Stimulated activated naive B cell treated with anti-CD40 and anti-IgM and Interleukin-4, amounts not matched to agents 10 μg/mL and 1 μg/mL and 100 μg/mL, for 72 hours (primary cell): ENCODE measurements at regions not wholly inside any gene's neighbourhood (a gene's known extent, or its start where the extent isn't known, plus 50 kb on each side); places are given as distances from the start of the nearest gene placed in this dataset.

Experiments
- ATAC-seq, 2 donors: fragments of 150-1000 bp; cut with Tn5 transposase; replicated peaks; 2 replicates each; pipeline ENCODE4 v1.10.0; 2021; ENCODE audit warnings: moderate library complexity in 1 of 2
- DNase-seq: peaks from one replicate; pipeline ENCODE4 v3.0.0; 2021
- H3K27ac Mint-ChIP-seq: one replicate; pipeline ENCODE4 v1.8.0; 2022; ENCODE audit warnings: mild to moderate bottlenecking, mixed read lengths
- H3K27me3 Mint-ChIP-seq, 2 donors: one replicate each; pipeline ENCODE4 v1.8.0; 2022; ENCODE audit warnings: mixed read lengths in 2 of 2
- H3K36me3 Mint-ChIP-seq, 2 donors: one replicate each; pipeline ENCODE4 v1.8.0; 2022; ENCODE audit warnings: mixed read lengths in 2 of 2, mild to moderate bottlenecking in 1 of 2
- H3K4me1 Mint-ChIP-seq, 2 donors: one replicate each; pipeline ENCODE4 v1.8.0; 2022; ENCODE audit warnings: mixed read lengths in 2 of 2, mild to moderate bottlenecking in 1 of 2
- H3K4me3 Mint-ChIP-seq, 2 donors: one replicate each; pipeline ENCODE4 v1.8.0; 2022; ENCODE audit warnings: mild to moderate bottlenecking in 2 of 2, mixed read lengths in 2 of 2, moderate library complexity in 1 of 2
- H3K9me3 Mint-ChIP-seq, 2 donors: one replicate each; pipeline ENCODE4 v1.8.0; 2022; ENCODE audit warnings: mixed read lengths in 2 of 2, mild to moderate bottlenecking in 1 of 2

GRCh38 chr7:85528581-85528980 is 341.7 kb upstream of the SEMA3D start:
- H3K9me3 Mint-ChIP-seq, result no peaks in the 10 kb centered on the region
- no peak overlapping the region for H3K4me3 Mint-ChIP-seq
- H3K27me3 Mint-ChIP-seq, result no peaks in the 10 kb centered on the region
- no peak for ATAC-seq
- no peaks in the 10 kb centered on the region for H3K4me1 Mint-ChIP-seq
- no peak for DNase-seq
- no peak overlapping the region for H3K27ac Mint-ChIP-seq
- no peaks in the 10 kb centered on the region for H3K36me3 Mint-ChIP-seq

GRCh38 chr7:85525676-85526075 is 338.8 kb upstream of the SEMA3D start:
- H3K4me3 Mint-ChIP-seq, result no peak overlapping the region
- no peaks in the 10 kb centered on the region for H3K4me1 Mint-ChIP-seq
- no peak overlapping the region for H3K27ac Mint-ChIP-seq
- ATAC-seq (no peak), DNase-seq (no peak)
- H3K9me3 Mint-ChIP-seq, result no peaks in the 10 kb centered on the region
- H3K36me3 Mint-ChIP-seq, result no peaks in the 10 kb centered on the region
- no peaks in the 10 kb centered on the region for H3K27me3 Mint-ChIP-seq

- no peak overlapping the region for H3K4me3 Mint-ChIP-seq
- H3K4me1 Mint-ChIP-seq, result no peaks in the 10 kb centered on the region
- H3K9me3 Mint-ChIP-seq, result no peaks in the 10 kb centered on the region
- DNase-seq, result no peak
- no peak for ATAC-seq
- no peaks in the 10 kb centered on the region for H3K27me3 Mint-ChIP-seq
- no peaks in the 10 kb centered on the region for H3K36me3 Mint-ChIP-seq
- no peak overlapping the region for H3K27ac Mint-ChIP-seq
Observed at GRCh38 chr7:85522070-85522469, 335.2 kb upstream of the SEMA3D start.

- ATAC-seq, result no peak
- Mint-ChIP-seq H3K4me1 (no peaks in the 10 kb centered on the region), H3K4me3 (no peak overlapping the region), H3K27me3 (no peaks in the 10 kb centered on the region), H3K27ac (no peak overlapping the region), H3K36me3 (no peaks in the 10 kb centered on the region), H3K9me3 (no peaks in the 10 kb centered on the region)
- no peak for DNase-seq
Observed at GRCh38 chr7:85521108-85521694, 334.3 kb upstream of the SEMA3D start.

- H3K4me3 Mint-ChIP-seq, result no peak overlapping the region
- H3K9me3 Mint-ChIP-seq, result no peaks in the 10 kb centered on the region
- no peaks in the 10 kb centered on the region for H3K4me1 Mint-ChIP-seq
- no peaks in the 10 kb centered on the region for H3K27me3 Mint-ChIP-seq
- no peak overlapping the region for H3K27ac Mint-ChIP-seq
- H3K36me3 Mint-ChIP-seq, result no peaks in the 10 kb centered on the region
- DNase-seq, result no peak
- ATAC-seq, result no peak
Observed at GRCh38 chr7:85520175-85520574, 333.3 kb upstream of the SEMA3D start.

GRCh38 chr7:85516675-85517074 is 329.8 kb upstream of the SEMA3D start:
- Mint-ChIP-seq H3K9me3 (no peaks in the 10 kb centered on the region), H3K36me3 (no peaks in the 10 kb centered on the region), H3K27ac (no peak overlapping the region), H3K4me3 (no peak overlapping the region), H3K4me1 (no peaks in the 10 kb centered on the region), H3K27me3 (no peaks in the 10 kb centered on the region)
- ATAC-seq, result no peak
- no peak for DNase-seq

- Mint-ChIP-seq H3K36me3 (no peaks in the 10 kb centered on the region), H3K4me1 (no peaks in the 10 kb centered on the region), H3K27ac (no peak overlapping the region), H3K27me3 (no peaks in the 10 kb centered on the region), H3K4me3 (no peak overlapping the region), H3K9me3 (no peaks in the 10 kb centered on the region)
- DNase-seq (no peak), ATAC-seq (no peak)
Observed at GRCh38 chr7:85512790-85513189, 325.9 kb upstream of the SEMA3D start.

- Mint-ChIP-seq H3K27me3 (no peaks in the 10 kb centered on the region), H3K27ac (no peak overlapping the region), H3K36me3 (no peaks in the 10 kb centered on the region), H3K4me3 (no peak overlapping the region), H3K9me3 (no peaks in the 10 kb centered on the region), H3K4me1 (no peaks in the 10 kb centered on the region)
- DNase-seq (no peak), ATAC-seq (no peak)
Observed at GRCh38 chr7:85510287-85510686, 323.4 kb upstream of the SEMA3D start.

- peaks cover 0 to under 1% of the 10 kb centered on the region in 2 donors for H3K9me3 Mint-ChIP-seq
- ATAC-seq, result no peak
- H3K27ac Mint-ChIP-seq, result no peak overlapping the region
Observed at GRCh38 chr7:85509476-85509875, 322.6 kb upstream of the SEMA3D start.

GRCh38 chr7:85508642-85509410 is 322.0 kb upstream of the SEMA3D start:
- Mint-ChIP-seq H3K36me3 (no peaks in the 10 kb centered on the region), H3K27ac (no peak overlapping the region), H3K9me3 (peaks cover 0 to 4% of the 10 kb centered on the region in 2 donors), H3K4me1 (no peaks in the 10 kb centered on the region), H3K27me3 (no peaks in the 10 kb centered on the region), H3K4me3 (no peak overlapping the region)
- DNase-seq, result no peak
- ATAC-seq, result no peak

More at GRCh38 chr7:85509476-85509875, 322.6 kb upstream of the SEMA3D start:
- Mint-ChIP-seq H3K4me1 (no peaks in the 10 kb centered on the region), H3K27me3 (no peaks in the 10 kb centered on the region), H3K36me3 (no peaks in the 10 kb centered on the region), H3K4me3 (no peak overlapping the region)
- DNase-seq, result no peak

GRCh38 chr7:85498031-85498430 is 311.2 kb upstream of the SEMA3D start:
- no peak overlapping the region for H3K27ac Mint-ChIP-seq
- H3K36me3 Mint-ChIP-seq, result no peaks in the 10 kb centered on the region
- H3K9me3 Mint-ChIP-seq, result peaks cover 0 to 2% of the 10 kb centered on the region in 2 donors
- DNase-seq, result no peak
- H3K4me3 Mint-ChIP-seq, result no peak overlapping the region
- H3K27me3 Mint-ChIP-seq, result peaks cover 0 to 11% of the 10 kb centered on the region in 2 donors
- ATAC-seq, result no peak
- no peaks in the 10 kb centered on the region for H3K4me1 Mint-ChIP-seq

GRCh38 chr7:85489498-85489897 is 302.6 kb upstream of the SEMA3D start:
- Mint-ChIP-seq H3K9me3 (no peaks in the 10 kb centered on the region), H3K4me3 (no peak overlapping the region), H3K27me3 (peaks cover 0 to 3% of the 10 kb centered on the region in 2 donors), H3K27ac (no peak overlapping the region), H3K36me3 (no peaks in the 10 kb centered on the region), H3K4me1 (no peaks in the 10 kb centered on the region)
- ATAC-seq (peak in 1 of 2 donors; percentile 36), DNase-seq (no peak)

- H3K9me3 Mint-ChIP-seq, result no peaks in the 10 kb centered on the region
- no peak for ATAC-seq
- DNase-seq, result no peak
- no peak overlapping the region for H3K27ac Mint-ChIP-seq
- peaks cover 0 to 2% of the 10 kb centered on the region in 2 donors for H3K27me3 Mint-ChIP-seq
- no peak overlapping the region for H3K4me3 Mint-ChIP-seq
- H3K36me3 Mint-ChIP-seq, result no peaks in the 10 kb centered on the region
- no peaks in the 10 kb centered on the region for H3K4me1 Mint-ChIP-seq
Observed at GRCh38 chr7:85488406-85488805, 301.6 kb upstream of the SEMA3D start.

GRCh38 chr7:85483177-85483576 is 296.3 kb upstream of the SEMA3D start:
- Mint-ChIP-seq H3K4me1 (no peaks in the 10 kb centered on the region), H3K27ac (no peak overlapping the region), H3K36me3 (no peaks in the 10 kb centered on the region), H3K9me3 (no peaks in the 10 kb centered on the region), H3K4me3 (no peak overlapping the region), H3K27me3 (no peaks in the 10 kb centered on the region)
- no peak for ATAC-seq
- no peak for DNase-seq

GRCh38 chr7:85480666-85481065 is 293.8 kb upstream of the SEMA3D start:
- Mint-ChIP-seq H3K27me3 (no peaks in the 10 kb centered on the region), H3K27ac (no peak overlapping the region), H3K36me3 (no peaks in the 10 kb centered on the region), H3K4me3 (no peak overlapping the region), H3K9me3 (no peaks in the 10 kb centered on the region), H3K4me1 (no peaks in the 10 kb centered on the region)
- DNase-seq (no peak), ATAC-seq (no peak)
